ENCODE measurements at regions not wholly inside any gene's neighbourhood (a gene's known extent, or its start where the extent isn't known, plus 50 kb on each side); places are given as distances from the start of the nearest gene placed in this dataset.
"Not testable (repeated sequence)": the region's sequence is repeated elsewhere in the genome, so short reads cannot be mapped to it uniquely, and the experiment has no call there.

- H3K4me3 ChIP-seq (replicated peaks; ENCODE audit: insufficient read depth, low read length); H3K27me3 ChIP-seq (ENCODE audit: insufficient read depth, poor library complexity, severe bottlenecking); DNase-seq (ENCODE audit: low read depth in 1 of 2, low spot score in 1 of 2); H3K27ac ChIP-seq (replicated peaks): not testable (repeated sequence)
Observed at GRCh38 chr9:40097992-40098391, 742.5 kb downstream of the SPATA31A1 start.

GRCh38 chr9:40106003-40106782, 750.7 kb downstream of the SPATA31A1 start:
- not testable (repeated sequence) for H3K27me3 ChIP-seq (ENCODE audit: insufficient read depth, poor library complexity, severe bottlenecking); H3K27ac ChIP-seq (replicated peaks); H3K4me3 ChIP-seq (replicated peaks; ENCODE audit: insufficient read depth, low read length)
- DNase-seq (ENCODE audit: low read depth in 1 of 2, low spot score in 1 of 2): peak; percentile 0

- DNase-seq (ENCODE audit: low read depth in 1 of 2, low spot score in 1 of 2); H3K27ac ChIP-seq (replicated peaks); H3K4me3 ChIP-seq (replicated peaks; ENCODE audit: insufficient read depth, low read length); H3K27me3 ChIP-seq (ENCODE audit: insufficient read depth, poor library complexity, severe bottlenecking): not testable (repeated sequence)
Observed at GRCh38 chr9:40106783-40107248, 751.3 kb downstream of the SPATA31A1 start.

GRCh38 chr9:40107251-40107650, 751.8 kb downstream of the SPATA31A1 start:
- H3K27me3 ChIP-seq (ENCODE audit: insufficient read depth, poor library complexity, severe bottlenecking); H3K4me3 ChIP-seq (replicated peaks; ENCODE audit: insufficient read depth, low read length); H3K27ac ChIP-seq (replicated peaks); DNase-seq (ENCODE audit: low read depth in 1 of 2, low spot score in 1 of 2): not testable (repeated sequence)

- H3K27ac ChIP-seq (replicated peaks); H3K4me3 ChIP-seq (replicated peaks; ENCODE audit: insufficient read depth, low read length): not testable (repeated sequence)
Observed at GRCh38 chr9:40108465-40108864, 753.0 kb downstream of the SPATA31A1 start.

GRCh38 chr9:40110751-40111150, 755.3 kb downstream of the SPATA31A1 start:
- H3K27ac ChIP-seq (replicated peaks): not testable (repeated sequence)

More at GRCh38 chr9:40108465-40108864, 753.0 kb downstream of the SPATA31A1 start:
- not testable (repeated sequence) for H3K27me3 ChIP-seq (ENCODE audit: insufficient read depth, poor library complexity, severe bottlenecking); DNase-seq (ENCODE audit: low read depth in 1 of 2, low spot score in 1 of 2)

GRCh38 chr9:40111571-40111970, 756.1 kb downstream of the SPATA31A1 start:
- H3K27ac ChIP-seq (replicated peaks); H3K4me3 ChIP-seq (replicated peaks; ENCODE audit: insufficient read depth, low read length); H3K27me3 ChIP-seq (ENCODE audit: insufficient read depth, poor library complexity, severe bottlenecking); DNase-seq (ENCODE audit: low read depth in 1 of 2, low spot score in 1 of 2): not testable (repeated sequence)

More at GRCh38 chr9:40110751-40111150, 755.3 kb downstream of the SPATA31A1 start:
- not testable (repeated sequence) for DNase-seq (ENCODE audit: low read depth in 1 of 2, low spot score in 1 of 2); H3K4me3 ChIP-seq (replicated peaks; ENCODE audit: insufficient read depth, low read length); H3K27me3 ChIP-seq (ENCODE audit: insufficient read depth, poor library complexity, severe bottlenecking)

- H3K27ac ChIP-seq (replicated peaks); H3K4me3 ChIP-seq (replicated peaks; ENCODE audit: insufficient read depth, low read length); DNase-seq (ENCODE audit: low read depth in 1 of 2, low spot score in 1 of 2); H3K27me3 ChIP-seq (ENCODE audit: insufficient read depth, poor library complexity, severe bottlenecking): not testable (repeated sequence)
Observed at GRCh38 chr9:40130598-40130997, 775.1 kb downstream of the SPATA31A1 start.

- not testable (repeated sequence) for H3K4me3 ChIP-seq (replicated peaks; ENCODE audit: insufficient read depth, low read length); H3K27me3 ChIP-seq (ENCODE audit: insufficient read depth, poor library complexity, severe bottlenecking); H3K27ac ChIP-seq (replicated peaks); DNase-seq (ENCODE audit: low read depth in 1 of 2, low spot score in 1 of 2)
Observed at GRCh38 chr9:40169204-40169603, 813.7 kb downstream of the SPATA31A1 start.

GRCh38 chr9:40173316-40173715, 817.8 kb downstream of the SPATA31A1 start:
- H3K27ac ChIP-seq (replicated peaks); DNase-seq (ENCODE audit: low read depth in 1 of 2, low spot score in 1 of 2); H3K4me3 ChIP-seq (replicated peaks; ENCODE audit: insufficient read depth, low read length); H3K27me3 ChIP-seq (ENCODE audit: insufficient read depth, poor library complexity, severe bottlenecking): not testable (repeated sequence)

- H3K27me3 ChIP-seq (ENCODE audit: insufficient read depth, poor library complexity, severe bottlenecking); H3K27ac ChIP-seq (replicated peaks); H3K4me3 ChIP-seq (replicated peaks; ENCODE audit: insufficient read depth, low read length); DNase-seq (ENCODE audit: low read depth in 1 of 2, low spot score in 1 of 2): not testable (repeated sequence)
Observed at GRCh38 chr9:40174035-40174434, 818.6 kb downstream of the SPATA31A1 start.

- H3K27ac ChIP-seq (replicated peaks); H3K27me3 ChIP-seq (ENCODE audit: insufficient read depth, poor library complexity, severe bottlenecking); H3K4me3 ChIP-seq (replicated peaks; ENCODE audit: insufficient read depth, low read length); DNase-seq (ENCODE audit: low read depth in 1 of 2, low spot score in 1 of 2): not testable (repeated sequence)
Observed at GRCh38 chr9:40177403-40177802, 821.9 kb downstream of the SPATA31A1 start.

- not testable (repeated sequence) for DNase-seq (ENCODE audit: low read depth in 1 of 2, low spot score in 1 of 2); H3K27me3 ChIP-seq (ENCODE audit: insufficient read depth, poor library complexity, severe bottlenecking); H3K27ac ChIP-seq (replicated peaks); H3K4me3 ChIP-seq (replicated peaks; ENCODE audit: insufficient read depth, low read length)
Observed at GRCh38 chr9:40191403-40191802, 835.9 kb downstream of the SPATA31A1 start.

- H3K27me3 ChIP-seq (ENCODE audit: insufficient read depth, poor library complexity, severe bottlenecking); DNase-seq (ENCODE audit: low read depth in 1 of 2, low spot score in 1 of 2); H3K27ac ChIP-seq (replicated peaks); H3K4me3 ChIP-seq (replicated peaks; ENCODE audit: insufficient read depth, low read length): not testable (repeated sequence)
Observed at GRCh38 chr9:40192162-40192561, 836.7 kb downstream of the SPATA31A1 start.

- not testable (repeated sequence) for H3K27me3 ChIP-seq (ENCODE audit: insufficient read depth, poor library complexity, severe bottlenecking); H3K27ac ChIP-seq (replicated peaks); H3K4me3 ChIP-seq (replicated peaks; ENCODE audit: insufficient read depth, low read length)
- peak; percentile 20 to 66 for DNase-seq (ENCODE audit: low read depth in 1 of 2, low spot score in 1 of 2)
Observed at GRCh38 chr9:40196165-40196714, 840.8 kb downstream of the SPATA31A1 start.
